ENCODE measurements at regions not wholly inside any gene's neighbourhood (a gene's known extent, or its start where the extent isn't known, plus 50 kb on each side); places are given as distances from the start of the nearest gene placed in this dataset.

DNA sequence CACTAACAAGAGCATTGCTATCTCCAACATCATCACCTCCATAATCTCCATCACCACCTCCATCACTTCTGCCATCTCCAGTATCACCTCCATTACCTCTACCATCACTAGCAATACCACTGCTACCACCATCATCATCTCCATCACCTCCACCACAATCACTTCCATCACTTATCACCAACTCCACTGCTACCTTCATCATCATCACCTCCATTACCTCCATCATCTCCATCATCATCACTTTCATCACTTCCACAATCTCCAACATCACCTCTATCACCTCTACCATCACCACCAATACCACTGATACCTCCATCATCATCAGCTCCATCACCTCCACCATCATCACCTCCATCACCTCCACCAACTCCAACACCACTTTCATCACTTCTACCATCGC, 102.4 kb upstream of the TMEM132C start:
- TF ChIP-seq, protein P1, sequence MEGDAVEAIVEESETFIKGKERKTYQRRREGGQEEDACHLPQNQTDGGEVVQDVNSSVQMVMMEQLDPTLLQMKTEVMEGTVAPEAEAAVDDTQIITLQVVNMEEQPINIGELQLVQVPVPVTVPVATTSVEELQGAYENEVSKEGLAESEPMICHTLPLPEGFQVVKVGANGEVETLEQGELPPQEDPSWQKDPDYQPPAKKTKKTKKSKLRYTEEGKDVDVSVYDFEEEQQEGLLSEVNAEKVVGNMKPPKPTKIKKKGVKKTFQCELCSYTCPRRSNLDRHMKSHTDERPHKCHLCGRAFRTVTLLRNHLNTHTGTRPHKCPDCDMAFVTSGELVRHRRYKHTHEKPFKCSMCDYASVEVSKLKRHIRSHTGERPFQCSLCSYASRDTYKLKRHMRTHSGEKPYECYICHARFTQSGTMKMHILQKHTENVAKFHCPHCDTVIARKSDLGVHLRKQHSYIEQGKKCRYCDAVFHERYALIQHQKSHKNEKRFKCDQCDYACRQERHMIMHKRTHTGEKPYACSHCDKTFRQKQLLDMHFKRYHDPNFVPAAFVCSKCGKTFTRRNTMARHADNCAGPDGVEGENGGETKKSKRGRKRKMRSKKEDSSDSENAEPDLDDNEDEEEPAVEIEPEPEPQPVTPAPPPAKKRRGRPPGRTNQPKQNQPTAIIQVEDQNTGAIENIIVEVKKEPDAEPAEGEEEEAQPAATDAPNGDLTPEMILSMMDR (IDR thresholded peaks at IDR 0.05; ENCODE audit: low read depth, low read length), result no peak
- no peak for TF ChIP-seq POLR2A (IDR thresholded peaks at IDR 0.05; ENCODE audit: extremely low read depth, insufficient read length)
